IMR-90 (cell line): ENCODE measurements at regions not wholly inside any gene's neighbourhood (a gene's known extent, or its start where the extent isn't known, plus 50 kb on each side); places are given as distances from the start of the nearest gene placed in this dataset.

Source experiments
- ATAC-seq: fragments of 200-7000 bp; cut with Tn5 transposase; 2 replicates; pipeline ENCODE4 v1.9.1; 2020; ENCODE audit warnings: low read depth, mild to moderate bottlenecking, moderate library complexity
- BruUV-seq: library from RNA; stranded (reverse); fragments of 400-500 nt; replicated peaks from 2 replicates; lab custom pipeline; 2021; lab: Mats Ljungman, UMichigan
- CTCF ChIA-PET: fragments of 300-600 bp; formaldehyde crosslinking; extraction: SDS; loops from one replicate; lab custom pipeline; 2021; ENCODE audit warnings: antibody characterized with exemption; lab: Yijun Ruan, JAX
- POLR2A ChIA-PET: fragments of 300-600 bp; sonication (Branson Sonifier 250); formaldehyde crosslinking; loops from one replicate; lab custom pipeline; 2022; ENCODE audit warnings: antibody characterized with exemption; ENCODE audit not compliant: unreplicated experiment; lab: Charles Lee
- DNase-seq: peaks from one replicate; pipeline ENCODE4 v3.0.0; 2013
- H2AFZ ChIP-seq: replicated peaks from 2 replicates; pipeline ENCODE3; 2013; ENCODE audit warnings: low read length, mild to moderate bottlenecking; ENCODE audit not compliant: poor library complexity
- H2AK5ac ChIP-seq: 2 replicates; pipeline ENCODE4 v1.6.1; 2013; ENCODE audit warnings: low read depth, low read length, inconsistent platforms
- H2AK9ac ChIP-seq: replicated peaks from 2 replicates; pipeline ENCODE3; 2013; ENCODE audit warnings: mild to moderate bottlenecking, low read depth, low read length, moderate library complexity; ENCODE audit not compliant: poor library complexity
- H2BK120ac ChIP-seq: 2 replicates; pipeline ENCODE4 v1.6.1; 2013; ENCODE audit warnings: low read depth, low read length, inconsistent platforms
- H2BK15ac ChIP-seq: 3 replicates; pipeline ENCODE4 v1.6.1; 2013; ENCODE audit warnings: low read depth, low read length, inconsistent platforms
- H2BK20ac ChIP-seq: 2 replicates; pipeline ENCODE4 v1.6.1; 2013; ENCODE audit warnings: low read depth, mild to moderate bottlenecking, inconsistent platforms, low read length, moderate library complexity
- H2BK5ac ChIP-seq: 2 replicates; pipeline ENCODE4 v1.6.1; 2013; ENCODE audit warnings: mild to moderate bottlenecking, low read depth, low read length, inconsistent platforms; ENCODE audit not compliant: poor library complexity, severe bottlenecking
- H3K14ac ChIP-seq: replicated peaks from 2 replicates; pipeline ENCODE4 v1.6.1; 2013; ENCODE audit warnings: low read depth, low read length, inconsistent platforms
- H3K18ac ChIP-seq: 2 replicates; pipeline ENCODE4 v1.6.1; 2013; ENCODE audit warnings: low read depth, low read length, control low read depth
- H3K23ac ChIP-seq: 2 replicates; pipeline ENCODE4 v1.6.1; 2013; ENCODE audit warnings: low read depth, low read length, inconsistent platforms
- H3K27ac ChIP-seq: 2 replicates; pipeline ENCODE4 v1.5.1; 2013; ENCODE audit warnings: mild to moderate bottlenecking, control low read depth, low read length; ENCODE audit not compliant: insufficient read depth
- H3K27me3 ChIP-seq: 2 replicates; pipeline ENCODE4 v1.6.1; 2013; ENCODE audit warnings: low read length; ENCODE audit not compliant: control insufficient read depth, insufficient read depth
- H3K36me3 ChIP-seq: 2 replicates; pipeline ENCODE4 v1.6.1; 2013; ENCODE audit warnings: low read length, mixed read lengths; ENCODE audit not compliant: control insufficient read depth, insufficient read depth
- H3K4ac ChIP-seq: 2 replicates; pipeline ENCODE4 v1.6.1; 2013; ENCODE audit warnings: low read depth, low read length, inconsistent platforms
- H3K4me1 ChIP-seq: 2 replicates; pipeline ENCODE4 v1.6.1; 2013; ENCODE audit warnings: low read length, mixed read lengths; ENCODE audit not compliant: control insufficient read depth, insufficient read depth
- H3K4me2 ChIP-seq: 2 replicates; pipeline ENCODE4 v1.6.1; 2013; ENCODE audit warnings: low read depth, mild to moderate bottlenecking, control low read depth, low read length, moderate library complexity
- H3K4me3 ChIP-seq: 2 replicates; pipeline ENCODE4 v1.5.1; 2013; ENCODE audit warnings: low read depth, mild to moderate bottlenecking, control low read depth, low read length, moderate library complexity; ENCODE audit not compliant: insufficient read depth
- H3K56ac ChIP-seq: 2 replicates; pipeline ENCODE4 v1.6.1; 2013; ENCODE audit warnings: low read length, inconsistent platforms; ENCODE audit not compliant: insufficient read depth; ENCODE audit errors: extremely low read depth
- H3K79me1 ChIP-seq, 2 experiments: 2 replicates each; pipeline ENCODE4 v1.6.1; 2013; ENCODE audit warnings: low read length in 2 of 2, inconsistent platforms in 1 of 2, low read depth in 1 of 2
- H3K9ac ChIP-seq: 2 replicates; pipeline ENCODE4 v1.6.1; 2013; ENCODE audit warnings: low read depth, low read length, control low read depth
- H3K9me1 ChIP-seq: 2 replicates; pipeline ENCODE4 v1.6.1; 2013; ENCODE audit warnings: low read length, inconsistent platforms; ENCODE audit not compliant: insufficient read depth
- H3K9me3 ChIP-seq: 2 replicates; pipeline ENCODE4 v1.6.1; 2013; ENCODE audit warnings: low read length; ENCODE audit not compliant: control insufficient read depth, insufficient read depth
- H4K20me1 ChIP-seq: 2 replicates; pipeline ENCODE4 v1.6.1; 2013; ENCODE audit warnings: low read length, inconsistent platforms; ENCODE audit not compliant: insufficient read depth
- H4K5ac ChIP-seq: 2 replicates; pipeline ENCODE4 v1.6.1; 2013; ENCODE audit warnings: mild to moderate bottlenecking, low read depth, low read length, control low read depth
- H4K8ac ChIP-seq, 2 experiments: 2 replicates each; pipeline ENCODE4 v1.6.1; 2013; ENCODE audit warnings: low read depth in 2 of 2, low read length in 2 of 2, control low read depth in 1 of 2, inconsistent platforms in 1 of 2
- H4K91ac ChIP-seq: 2 replicates; pipeline ENCODE4 v1.6.1; 2013; ENCODE audit warnings: low read depth, low read length, inconsistent platforms; ENCODE audit not compliant: insufficient read depth
- BHLHE40 ChIP-seq: fragments of 150-350 bp; IDR thresholded peaks from 2 replicates; pipeline ENCODE4 v1.6.1; 2016; ENCODE audit warnings: mild to moderate bottlenecking, low read depth, low read length
- CEBPB ChIP-seq: IDR thresholded peaks from 2 replicates; pipeline ENCODE4 v1.6.1; 2012; ENCODE audit warnings: low read depth, low read length, improper control_type of control experiment
- CHD1 ChIP-seq: IDR thresholded peaks from 2 replicates; pipeline ENCODE4 v1.6.1; 2012; ENCODE audit warnings: low read depth, low read length, improper control_type of control experiment
- CTCF ChIP-seq: conservative IDR thresholded peaks from 2 replicates; pipeline ENCODE4 v1.5.1; 2012; ENCODE audit warnings: mild to moderate bottlenecking, low read depth, low read length, improper control_type of control experiment
- ELK1 ChIP-seq: fragments of 150-350 bp; IDR thresholded peaks from 2 replicates; pipeline ENCODE4 v1.6.1; 2016; ENCODE audit warnings: low read depth, mild to moderate bottlenecking, low read length, moderate library complexity, borderline replicate concordance
- FOS ChIP-seq: fragments of 150-350 bp; IDR thresholded peaks from 2 replicates; pipeline ENCODE4 v1.6.1; 2016; ENCODE audit warnings: low read depth, low read length
- MXI1 ChIP-seq: IDR thresholded peaks from 2 replicates; pipeline ENCODE4 v1.6.1; 2012; ENCODE audit warnings: low read depth, mild to moderate bottlenecking, low read length, moderate library complexity, borderline replicate concordance
- NFE2L2 ChIP-seq: fragments of 150-350 bp; IDR thresholded peaks from 2 replicates; pipeline ENCODE4 v1.6.1; 2016; ENCODE audit warnings: low read depth, mild to moderate bottlenecking, low read length
- POLR2A ChIP-seq: IDR thresholded peaks from 2 replicates; pipeline ENCODE4 v1.6.1; 2012; ENCODE audit warnings: mild to moderate bottlenecking, low read depth, low read length
- RAD21 ChIP-seq: IDR thresholded peaks from 2 replicates; pipeline ENCODE4 v1.6.1; 2012; ENCODE audit warnings: low read length, improper control_type of control experiment
- RCOR1 ChIP-seq: IDR thresholded peaks from 2 replicates; pipeline ENCODE4 v1.6.1; 2012; ENCODE audit warnings: mild to moderate bottlenecking, low read length, improper control_type of control experiment; ENCODE audit not compliant: insufficient replicate concordance
- SMC3 ChIP-seq: fragments of 150-350 bp; IDR thresholded peaks from 2 replicates; pipeline ENCODE4 v1.6.1; 2016; ENCODE audit warnings: low read depth, mild to moderate bottlenecking, antibody characterized with exemption, low read length, moderate library complexity
- USF2 ChIP-seq: fragments of 150-350 bp; IDR thresholded peaks from 2 replicates; pipeline ENCODE4 v1.6.1; 2017; ENCODE audit warnings: mild to moderate bottlenecking, antibody characterized with exemption, low read length, low read depth
- WGBS, 2 experiments: methylation state at CpG; one replicate each; pipeline versions ENCODE4 v1.1.5 to v1.1.7; 2013; ENCODE audit warnings: missing lambda C conversion rate in 2 of 2; ENCODE audit not compliant: insufficient read length in 1 of 2; ENCODE audit errors: extremely low coverage in 2 of 2; 5-methylcytosine and 5-hydroxymethylcytosine counted together
- dilution Hi-C: fragments of 300-500 bp; cut with HindIII; formaldehyde crosslinking; loops from one replicate; pipeline ENCODE4 v1.14.3; 2018; ENCODE audit warnings: low sequenced_read_pairs; ENCODE audit not compliant: unreplicated experiment
- in situ Hi-C: fragments of 300-500 bp; cut with MboI; formaldehyde crosslinking; loops from 3 replicates; pipeline ENCODE4 v1.14.3; 2019; ENCODE audit warnings: low sequenced_read_pairs, inconsistent platforms, mixed read lengths
- intact Hi-C: fragments of 100-400 bp; cut with micrococcal nuclease; formaldehyde crosslinking; loops from 2 replicates; pipeline ENCODE4 v1.10.0; 2022

GRCh38 chr20:63142933-63143332 lies 73.0 kb downstream of the YTHDF1 start:
- Histone ChIP-seq H4K5ac (no peak overlapping the region), H2BK120ac (no peak overlapping the region), H3K14ac (no peak overlapping the region), H3K18ac (no peak overlapping the region), H3K56ac (no peak overlapping the region), H3K79me1 (no peaks in the 10 kb centered on the region), H3K9me3 (peaks cover 3% of the 10 kb centered on the region), H3K9me1 (no peaks in the 10 kb centered on the region), H3K36me3 (no peaks in the 10 kb centered on the region), H3K4me1 (no peaks in the 10 kb centered on the region), H4K20me1 (no peaks in the 10 kb centered on the region), H2BK20ac (no peak overlapping the region), H3K27ac (no peak overlapping the region), H2BK5ac (no peak overlapping the region), H2AK5ac (no peak overlapping the region), H3K9ac (no peak overlapping the region), H3K23ac (no peak overlapping the region), H3K4me3 (no peak overlapping the region), H2AFZ (no peak overlapping the region), H4K91ac (no peak overlapping the region), H3K4ac (no peak overlapping the region), H2AK9ac (no peak overlapping the region), H2BK15ac (no peak overlapping the region), H4K8ac (no peak overlapping the region), H3K27me3 (peaks cover 23% of the 10 kb centered on the region), H3K4me2 (no peak overlapping the region)
- POLR2A ChIA-PET, result no interaction called here
- intact Hi-C loops (no loop called here), dilution Hi-C loops (no loop called here), in situ Hi-C loops (no loop called here)
- ATAC-seq (no peak), DNase-seq (no peak)
- 63% methylated on average over 7 of the region's 9 CpGs; no CpG with 5 or more reads in 1 of the 2 experiments for WGBS, 2 experiments
- TF ChIP-seq CHD1 (no peak), MXI1 (no peak), BHLHE40 (no peak), USF2 (no peak), NFE2L2 (no peak), ELK1 (no peak), RCOR1 (no peak), CEBPB (no peak), POLR2A (no peak), SMC3 (no peak), FOS (no peak), CTCF (no peak), RAD21 (no peak)
- CTCF ChIA-PET, result no interaction called here
- BruUV-seq, result no TSS peak
